ENCODE measurements at regions not wholly inside any gene's neighbourhood (a gene's known extent, or its start where the extent isn't known, plus 50 kb on each side); places are given as distances from the start of the nearest gene placed in this dataset.

DNA sequence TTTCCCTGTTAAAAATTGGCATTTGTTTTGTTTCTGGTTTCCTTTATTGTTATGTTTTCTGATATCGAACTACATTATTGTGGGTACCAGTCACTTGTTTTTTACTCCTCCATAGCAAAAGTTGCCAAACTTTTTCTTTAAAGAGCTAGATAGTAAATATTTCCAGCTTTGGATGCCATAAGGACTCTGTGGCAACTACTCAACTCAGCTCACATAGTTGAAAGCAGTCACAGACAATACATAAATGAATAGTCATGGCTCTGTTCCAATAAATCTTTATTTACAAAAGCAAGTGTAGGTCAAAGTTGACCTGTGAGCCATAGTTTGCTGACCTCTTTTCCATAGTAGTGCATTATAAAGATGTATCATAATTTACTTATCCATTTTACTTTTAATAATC lies 305.0 kb downstream of the RASEF start:
- no peaks in the 10 kb centered on the region for H3K9me2 ChIP-seq (ENCODE audit: insufficient read depth)
- no peaks in the 10 kb centered on the region for H3K27me3 ChIP-seq (ENCODE audit: insufficient read depth, low read length)
- no peak overlapping the region for H3K4me3 ChIP-seq (replicated peaks in 1 of 2; ENCODE audit: low read depth in 1 of 2, low read length in 2 of 2)
- no peaks in the 10 kb centered on the region for H3K79me2 ChIP-seq (ENCODE audit: insufficient read depth, low read length)
- no peak overlapping the region for H3K4me2 ChIP-seq (ENCODE audit: low read length)
- ChIA-PET RAD21 (ENCODE audit: low non-redundant PET in 1 of 2, low total read pairs in 2 of 2, uncharacterized antibody in 2 of 2, unreplicated experiment in 2 of 2) (no interaction called here), POLR2A (no interaction called here), CTCF (no interaction called here)
- H3K9ac ChIP-seq (ENCODE audit: low read length): no peak overlapping the region
- no peak overlapping the region for H2AFZ ChIP-seq (ENCODE audit: low read depth, low read length, poor library complexity, severe bottlenecking)
- no peaks in the 10 kb centered on the region for H4K20me1 ChIP-seq (ENCODE audit: insufficient read depth)
- H3K9me3 ChIP-seq (ENCODE audit: control insufficient read depth in 1 of 2, insufficient read depth in 1 of 2, low read depth in 1 of 2, low read length in 2 of 2): no peaks in the 10 kb centered on the region
- no peak overlapping the region for H3K27ac ChIP-seq (ENCODE audit: low read depth, low read length)
- DNase-seq (ENCODE audit: low read depth, low spot score) (no peak), ATAC-seq (no peak)
- H3K36me3 ChIP-seq (ENCODE audit: control insufficient read depth in 1 of 2, insufficient read depth in 2 of 2, low read length in 2 of 2): no peaks in the 10 kb centered on the region
- no peaks in the 10 kb centered on the region for H3K4me1 ChIP-seq (ENCODE audit: control insufficient read depth in 1 of 2, insufficient read depth in 2 of 2, low read length in 2 of 2)
- no TSS peak for BruUV-seq (replicated peaks)
- TF ChIP-seq EZH2 (IDR thresholded peaks at IDR 0.05) (no peak), YY1 (IDR thresholded peaks at IDR 0.05; ENCODE audit: extremely low read depth, insufficient replicate concordance, low read depth, low read length) (no peak), CEBPB (IDR thresholded peaks at IDR 0.05; ENCODE audit: low read depth) (no peak), EGR1 (IDR thresholded peaks at IDR 0.05; ENCODE audit: low read depth) (no peak), SRF (IDR thresholded peaks at IDR 0.05; ENCODE audit: low read depth) (no peak), FOSL1 (IDR thresholded peaks at IDR 0.05; ENCODE audit: low read depth) (no peak), RAD21 (IDR thresholded peaks at IDR 0.05; ENCODE audit: low read depth) (no peak), ZBTB33 (IDR thresholded peaks at IDR 0.05; ENCODE audit: extremely low read depth, insufficient replicate concordance, low read length) (no peak), POLR2A (IDR thresholded peaks at IDR 0.05; ENCODE audit: borderline replicate concordance, extremely low read depth, insufficient read depth, insufficient read length) (no peak)
- TF ChIP-seq, protein P1, sequence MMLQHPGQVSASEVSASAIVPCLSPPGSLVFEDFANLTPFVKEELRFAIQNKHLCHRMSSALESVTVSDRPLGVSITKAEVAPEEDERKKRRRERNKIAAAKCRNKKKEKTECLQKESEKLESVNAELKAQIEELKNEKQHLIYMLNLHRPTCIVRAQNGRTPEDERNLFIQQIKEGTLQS (IDR thresholded peaks at IDR 0.05): no peak
- intact Hi-C loops (cut with micrococcal nuclease): no loop called here

DNA sequence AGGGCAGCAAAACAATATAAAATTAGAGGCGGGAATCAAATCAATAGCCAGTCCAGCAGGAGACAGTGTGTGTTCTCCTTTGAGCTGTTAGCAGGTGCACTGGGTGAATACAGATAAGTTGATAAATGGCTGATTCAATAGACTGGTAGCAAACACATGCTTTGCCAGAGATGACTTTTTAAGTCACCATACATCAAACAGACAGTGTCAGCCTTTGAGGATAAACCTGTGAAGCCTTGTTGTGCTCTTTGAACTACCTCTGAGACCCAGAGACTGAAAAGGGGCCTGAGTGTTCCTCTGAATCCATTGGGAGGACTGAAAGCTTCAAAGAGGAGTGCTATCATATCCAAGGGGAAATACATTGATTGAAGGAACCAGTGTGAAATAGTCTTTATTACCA lies 301.9 kb downstream of the RASEF start:
- Histone ChIP-seq H4K20me1 (ENCODE audit: insufficient read depth) (no peaks in the 10 kb centered on the region), H3K4me2 (ENCODE audit: low read length) (no peak overlapping the region), H3K27me3 (ENCODE audit: insufficient read depth, low read length) (no peaks in the 10 kb centered on the region), H2AFZ (ENCODE audit: low read depth, low read length, poor library complexity, severe bottlenecking) (no peak overlapping the region), H3K36me3 (ENCODE audit: control insufficient read depth in 1 of 2, insufficient read depth in 2 of 2, low read length in 2 of 2) (no peaks in the 10 kb centered on the region), H3K79me2 (ENCODE audit: insufficient read depth, low read length) (no peaks in the 10 kb centered on the region), H3K4me3 (replicated peaks in 1 of 2; ENCODE audit: low read depth in 1 of 2, low read length in 2 of 2) (no peak overlapping the region), H3K9ac (ENCODE audit: low read length) (no peak overlapping the region), H3K9me3 (ENCODE audit: control insufficient read depth in 1 of 2, insufficient read depth in 1 of 2, low read depth in 1 of 2, low read length in 2 of 2) (no peaks in the 10 kb centered on the region), H3K4me1 (ENCODE audit: control insufficient read depth in 1 of 2, insufficient read depth in 2 of 2, low read length in 2 of 2) (no peaks in the 10 kb centered on the region), H3K27ac (ENCODE audit: low read depth, low read length) (no peak overlapping the region), H3K9me2 (ENCODE audit: insufficient read depth) (no peaks in the 10 kb centered on the region)
- intact Hi-C loops (cut with micrococcal nuclease): no loop called here
- ChIA-PET POLR2A (no interaction called here), CTCF (no interaction called here), RAD21 (ENCODE audit: low non-redundant PET in 1 of 2, low total read pairs in 2 of 2, uncharacterized antibody in 2 of 2, unreplicated experiment in 2 of 2) (no interaction called here)
- no TSS peak for BruUV-seq (replicated peaks)
- DNase-seq (ENCODE audit: low read depth, low spot score): no peak
- no peak for ATAC-seq
- TF ChIP-seq TCF7L2 (IDR thresholded peaks at IDR 0.05; ENCODE audit: borderline replicate concordance, extremely low read depth, insufficient read depth, insufficient read length) (no peak), JUND (IDR thresholded peaks at IDR 0.05) (no peak), ZBTB33 (IDR thresholded peaks at IDR 0.05; ENCODE audit: extremely low read depth, insufficient replicate concordance, low read length) (no peak), SRF (IDR thresholded peaks at IDR 0.05; ENCODE audit: low read depth) (no peak), ZFX (IDR thresholded peaks at IDR 0.05) (no peak), FOSL1 (IDR thresholded peaks at IDR 0.05; ENCODE audit: low read depth) (no peak)
- TF ChIP-seq, protein P2, sequence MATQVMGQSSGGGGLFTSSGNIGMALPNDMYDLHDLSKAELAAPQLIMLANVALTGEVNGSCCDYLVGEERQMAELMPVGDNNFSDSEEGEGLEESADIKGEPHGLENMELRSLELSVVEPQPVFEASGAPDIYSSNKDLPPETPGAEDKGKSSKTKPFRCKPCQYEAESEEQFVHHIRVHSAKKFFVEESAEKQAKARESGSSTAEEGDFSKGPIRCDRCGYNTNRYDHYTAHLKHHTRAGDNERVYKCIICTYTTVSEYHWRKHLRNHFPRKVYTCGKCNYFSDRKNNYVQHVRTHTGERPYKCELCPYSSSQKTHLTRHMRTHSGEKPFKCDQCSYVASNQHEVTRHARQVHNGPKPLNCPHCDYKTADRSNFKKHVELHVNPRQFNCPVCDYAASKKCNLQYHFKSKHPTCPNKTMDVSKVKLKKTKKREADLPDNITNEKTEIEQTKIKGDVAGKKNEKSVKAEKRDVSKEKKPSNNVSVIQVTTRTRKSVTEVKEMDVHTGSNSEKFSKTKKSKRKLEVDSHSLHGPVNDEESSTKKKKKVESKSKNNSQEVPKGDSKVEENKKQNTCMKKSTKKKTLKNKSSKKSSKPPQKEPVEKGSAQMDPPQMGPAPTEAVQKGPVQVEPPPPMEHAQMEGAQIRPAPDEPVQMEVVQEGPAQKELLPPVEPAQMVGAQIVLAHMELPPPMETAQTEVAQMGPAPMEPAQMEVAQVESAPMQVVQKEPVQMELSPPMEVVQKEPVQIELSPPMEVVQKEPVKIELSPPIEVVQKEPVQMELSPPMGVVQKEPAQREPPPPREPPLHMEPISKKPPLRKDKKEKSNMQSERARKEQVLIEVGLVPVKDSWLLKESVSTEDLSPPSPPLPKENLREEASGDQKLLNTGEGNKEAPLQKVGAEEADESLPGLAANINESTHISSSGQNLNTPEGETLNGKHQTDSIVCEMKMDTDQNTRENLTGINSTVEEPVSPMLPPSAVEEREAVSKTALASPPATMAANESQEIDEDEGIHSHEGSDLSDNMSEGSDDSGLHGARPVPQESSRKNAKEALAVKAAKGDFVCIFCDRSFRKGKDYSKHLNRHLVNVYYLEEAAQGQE (IDR thresholded peaks at IDR 0.05; ENCODE audit: low read depth): no peak
